ENCODE measurements at regions not wholly inside any gene's neighbourhood (a gene's known extent, or its start where the extent isn't known, plus 50 kb on each side); places are given as distances from the start of the nearest gene placed in this dataset.

GRCh38 chr2:236348279-236348678, 84.1 kb upstream of the ASB18 start:
- no peak for TF ChIP-seq POLR2AphosphoS5 (IDR thresholded peaks at IDR 0.05; ENCODE audit: low read depth, low read length)
- no peak for TF ChIP-seq REST (IDR thresholded peaks at IDR 0.05; ENCODE audit: insufficient read depth in 1 of 2, low read depth in 2 of 2, low read length in 2 of 2)
- TF ChIP-seq SIN3A (IDR thresholded peaks at IDR 0.05; ENCODE audit: borderline replicate concordance, insufficient read depth, low read length), result no peak

GRCh38 chr2:236348976-236349375, 84.8 kb upstream of the ASB18 start:
- TF ChIP-seq REST (IDR thresholded peaks at IDR 0.05; ENCODE audit: insufficient read depth in 1 of 2, low read depth in 2 of 2, low read length in 2 of 2) (no peak), TAF1 (IDR thresholded peaks at IDR 0.05; ENCODE audit: borderline replicate concordance, insufficient read depth, low read length) (no peak), POLR2AphosphoS5 (IDR thresholded peaks at IDR 0.05; ENCODE audit: low read depth, low read length) (no peak), FOXP2 (optimal IDR thresholded peaks at IDR 0.05; ENCODE audit: borderline replicate concordance, extremely low read depth, extremely low read length, insufficient read depth) (no peak), SIN3A (IDR thresholded peaks at IDR 0.05; ENCODE audit: borderline replicate concordance, insufficient read depth, low read length) (no peak)

GRCh38 chr2:236350426-236350825, 86.2 kb upstream of the ASB18 start:
- TF ChIP-seq FOXP2 (optimal IDR thresholded peaks at IDR 0.05; ENCODE audit: borderline replicate concordance, extremely low read depth, extremely low read length, insufficient read depth), result no peak
- TF ChIP-seq REST (IDR thresholded peaks at IDR 0.05; ENCODE audit: insufficient read depth in 1 of 2, low read depth in 2 of 2, low read length in 2 of 2), result no peak
- no peak for TF ChIP-seq TAF1 (IDR thresholded peaks at IDR 0.05; ENCODE audit: borderline replicate concordance, insufficient read depth, low read length)
- TF ChIP-seq SIN3A (IDR thresholded peaks at IDR 0.05; ENCODE audit: borderline replicate concordance, insufficient read depth, low read length), result no peak
- TF ChIP-seq POLR2AphosphoS5 (IDR thresholded peaks at IDR 0.05; ENCODE audit: low read depth, low read length), result no peak

GRCh38 chr2:236351966-236352525, 87.8 kb upstream of the ASB18 start:
- TF ChIP-seq REST (IDR thresholded peaks at IDR 0.05; ENCODE audit: insufficient read depth in 1 of 2, low read depth in 2 of 2, low read length in 2 of 2) (no peak), SIN3A (IDR thresholded peaks at IDR 0.05; ENCODE audit: borderline replicate concordance, insufficient read depth, low read length) (no peak)
